K562 (cell line): ENCODE measurements at regions not wholly inside any gene's neighbourhood (a gene's known extent, or its start where the extent isn't known, plus 50 kb on each side); places are given as distances from the start of the nearest gene placed in this dataset.

Experiments
- ATAC-seq: fragments of 200-7000 bp; cut with Tn5 transposase; 3 replicates; pipeline ENCODE4 v1.9.1; 2020; ENCODE audit warnings: moderate library complexity
- BruUV-seq: library from RNA; stranded (reverse); fragments of 400-500 nt; replicated peaks from 2 replicates; lab custom pipeline; 2021; lab: Mats Ljungman, UMichigan
- CTCF ChIA-PET: fragments of 300-600 bp; formaldehyde crosslinking; extraction: SDS; loops from one replicate; lab custom pipeline; 2021; ENCODE audit warnings: low intra/inter-chr PET ratio; lab: Yijun Ruan, JAX
- POLR2A ChIA-PET: fragments of 300-600, 350-650 bp; sonication (Branson Sonifier 250); formaldehyde crosslinking; extraction: SDS; loops from one replicate; lab custom pipeline; 2021; ENCODE audit warnings: antibody characterized with exemption, inconsistent platforms; lab: Yijun Ruan, JAX
- DNase-seq, 4 experiments: peaks; one replicate each; pipeline versions ENCODE4 v3.0.0 to v3.0.0-alpha.2; 2011 to 2018; ENCODE audit warnings: low spot score in 3 of 4, mixed read lengths in 3 of 4; ENCODE audit errors: extremely low read depth in 1 of 4
- FAIRE-seq: peaks from 2 replicates; lab custom pipeline; 2011; peaks lifted over from hg19 to GRCh38; lab: Jason Lieb, UNC
- H2AFZ ChIP-seq: 2 replicates; pipeline ENCODE4 v1.6.0; 2011; ENCODE audit warnings: low read depth, low read length, control low read depth, inconsistent platforms
- H3K27ac ChIP-seq: fragments of 200-600 bp; 3 replicates; pipeline ENCODE4 v1.8.0; 2011; ENCODE audit warnings: low read depth, mild to moderate bottlenecking, control low read depth, inconsistent platforms, low read length, moderate library complexity, mixed read lengths; ENCODE audit errors: extremely low read depth
- H3K27me3 ChIP-seq, 2 experiments: fragments of 300-600 bp in 1 of 2; 2 replicates in 1 of 2; 3 replicates in 1 of 2; pipeline versions ENCODE4 v1.6.0 to v1.8.0; 2011; ENCODE audit warnings: inconsistent platforms in 2 of 2, low read length in 2 of 2, mild to moderate bottlenecking in 1 of 2, mixed read lengths in 1 of 2, moderate library complexity in 1 of 2; ENCODE audit not compliant: control insufficient read depth in 2 of 2, insufficient read depth in 2 of 2
- H3K36me3 ChIP-seq: fragments of 300-600 bp; 3 replicates; pipeline ENCODE4 v1.8.0; 2011; ENCODE audit warnings: mild to moderate bottlenecking, low read length, inconsistent platforms; ENCODE audit not compliant: control insufficient read depth, insufficient read depth
- H3K4me1 ChIP-seq, 2 experiments: fragments of 200-600 bp in 1 of 2; replicated peaks in 1 of 2; 2 replicates in 1 of 2; 3 replicates in 1 of 2; pipeline versions ENCODE4 v1.5.1 to v1.8.0; 2011; ENCODE audit warnings: inconsistent platforms in 2 of 2, low read length in 2 of 2, mild to moderate bottlenecking in 1 of 2, mixed read lengths in 1 of 2, moderate library complexity in 1 of 2; ENCODE audit not compliant: control insufficient read depth in 2 of 2, insufficient read depth in 2 of 2
- H3K4me2 ChIP-seq: 2 replicates; pipeline ENCODE4 v1.6.1; 2011; ENCODE audit warnings: low read length, control low read depth, inconsistent platforms, mixed read lengths; ENCODE audit not compliant: insufficient read depth
- H3K4me3 ChIP-seq: fragments of 200-600 bp; sonication (generic), shearing (Covaris generic); 2 replicates; pipeline ENCODE4 v1.5.1; 2016; ENCODE audit warnings: control low read depth, inconsistent platforms
- H3K79me2 ChIP-seq: fragments of 200-600 bp; 3 replicates; pipeline ENCODE4 v1.8.0; 2011; ENCODE audit warnings: low read length, inconsistent platforms; ENCODE audit not compliant: control insufficient read depth, insufficient read depth
- H3K9ac ChIP-seq, 2 experiments: 2 replicates each; pipeline versions ENCODE4 v1.6.0 to v1.6.1; 2011; ENCODE audit warnings: low read depth in 2 of 2, low read length in 2 of 2, control low read depth in 1 of 2, inconsistent platforms in 1 of 2, mild to moderate bottlenecking in 1 of 2, mixed read lengths in 1 of 2; ENCODE audit not compliant: insufficient read depth in 1 of 2
- H3K9me1 ChIP-seq: one replicate; pipeline ENCODE4 v1.6.0; 2011; ENCODE audit warnings: inconsistent platforms, mild to moderate bottlenecking, low read length, moderate library complexity; ENCODE audit not compliant: control insufficient read depth, insufficient read depth
- H3K9me3 ChIP-seq: replicated peaks from 2 replicates; pipeline ENCODE4 v1.5.1; 2011; ENCODE audit warnings: low read depth, low read length, inconsistent platforms; ENCODE audit not compliant: control insufficient read depth, insufficient read depth
- H4K20me1 ChIP-seq: replicated peaks from 2 replicates; pipeline ENCODE4 v1.6.1; 2011; ENCODE audit warnings: low read length, inconsistent platforms, mixed read lengths; ENCODE audit not compliant: control insufficient read depth, insufficient read depth
- BMI1 ChIP-seq: fragments of 150-350 bp; IDR thresholded peaks from 2 replicates; pipeline ENCODE4 v1.6.1; 2014; ENCODE audit warnings: low read length
- BRCA1 ChIP-seq, 2 experiments: fragments of 450-650 bp in 1 of 2; sonication (generic) in 1 of 2; formaldehyde crosslinking in 1 of 2; IDR thresholded peaks; 2 replicates each; pipeline versions ENCODE4 v1.5.0 to v1.6.1; 2017 to 2020; ENCODE audit warnings: mild to moderate bottlenecking in 1 of 2, missing genetic modification reagents in 1 of 2
- CHD7 ChIP-seq: fragments of 200-600 bp; sonication (generic); IDR thresholded peaks from one replicate; pipeline ENCODE4 v1.6.1; 2012; ENCODE audit warnings: mild to moderate bottlenecking, low read depth, low read length, inconsistent platforms
- GATAD2A ChIP-seq: fragments of 450-650 bp; IDR thresholded peaks from 2 replicates; pipeline ENCODE4 v1.6.1; 2017
- SMARCC2 ChIP-seq: fragments of 450-650 bp; IDR thresholded peaks from 2 replicates; pipeline ENCODE4 v1.6.1; 2017; ENCODE audit warnings: antibody characterized with exemption, moderate library complexity, mild to moderate bottlenecking, low read depth
- SP1 ChIP-seq: sonication (generic); formaldehyde crosslinking; IDR thresholded peaks from 2 replicates; pipeline ENCODE4 v1.8.1; 2022; ENCODE audit warnings: mild to moderate bottlenecking, missing genetic modification reagents
- ZBTB5 ChIP-seq: fragments of 450-650 bp; IDR thresholded peaks from 2 replicates; pipeline ENCODE4 v1.6.1; 2017; ENCODE audit warnings: antibody characterized with exemption
- WGBS: fragments of 100-300 bp; shearing (Covaris generic); methylation state at CpG from one replicate; pipeline ENCODE4 v1.1.6; 2016; ENCODE audit warnings: low coverage, mixed read lengths; ENCODE audit not compliant: insufficient coverage; ENCODE audit errors: missing lambda C conversion rate; 5-methylcytosine and 5-hydroxymethylcytosine counted together
- in situ Hi-C: fragments of 300-500 bp; cut with MboI; formaldehyde crosslinking; loops from 4 replicates; pipeline ENCODE4 v1.15.0; 2018; ENCODE audit warnings: inconsistent platforms, mixed read lengths
- intact Hi-C: fragments of 100-400 bp; cut with micrococcal nuclease; formaldehyde crosslinking; loops from 2 replicates; pipeline ENCODE4 v1.14.2; 2022

- FAIRE-seq: no peak
- H3K9me1 ChIP-seq: no peaks in the 10 kb centered on the region
- TF ChIP-seq SMARCC2 (no peak), ZBTB5 (no peak), GATAD2A (no peak), SP1 (no peak), BMI1 (no peak), CHD7 (no peak), BRCA1 (IDR thresholded peaks at IDR 0.05) (no peak), BRCA1 (CRISPR knock-in tag; IDR thresholded peaks at IDR 0.05) (no peak)
Observed at GRCh38 chr13:44212633-44213396, 160.8 kb upstream of the SERP2 start.

More at GRCh38 chr13:44212633-44213396, 160.8 kb upstream of the SERP2 start:
- no peaks in the 10 kb centered on the region for H3K79me2 ChIP-seq
- ChIA-PET CTCF (no interaction called here), POLR2A (no interaction called here)
- WGBS: 0% methylated on average over 9 of the region's 9 CpGs
- no TSS peak for BruUV-seq
- no peak overlapping the region for H3K9ac ChIP-seq
- no peak for ATAC-seq
- no peak for DNase-seq
- H3K36me3 ChIP-seq: no peaks in the 10 kb centered on the region
- H4K20me1 ChIP-seq: no peaks in the 10 kb centered on the region
- in situ Hi-C loops (no loop called here), intact Hi-C loops (no loop called here)
- H3K27me3 ChIP-seq: peaks cover 0 to 2% of the 10 kb centered on the region in 2 experiments; a peak in 2 of 5 replicates
- no peak overlapping the region for H2AFZ ChIP-seq
- no peaks in the 10 kb centered on the region for H3K4me1 ChIP-seq
- no peak overlapping the region for H3K4me3 ChIP-seq
- no peaks in the 10 kb centered on the region for H3K9me3 ChIP-seq
- H3K4me2 ChIP-seq: no peak overlapping the region
- H3K27ac ChIP-seq: no peak overlapping the region
